H9 (cell line): ENCODE measurements at regions not wholly inside any gene's neighbourhood (a gene's known extent, or its start where the extent isn't known, plus 50 kb on each side); places are given as distances from the start of the nearest gene placed in this dataset.

Source experiments
- DNase-seq: peaks from one replicate; pipeline ENCODE4 v3.0.0-alpha.2; 2017
- H2AFZ ChIP-seq: one replicate; pipeline ENCODE4 v1.6.1; 2013; ENCODE audit warnings: mild to moderate bottlenecking, low read length, control low read depth, moderate library complexity
- H2AK5ac ChIP-seq: 2 replicates; pipeline ENCODE4 v1.6.1; 2013; ENCODE audit warnings: low read length, control low read depth, mixed read lengths; ENCODE audit not compliant: insufficient read length
- H2BK120ac ChIP-seq: one replicate; pipeline ENCODE4 v1.6.1; 2013; ENCODE audit warnings: low read depth, mild to moderate bottlenecking, low read length, control low read depth, inconsistent platforms; ENCODE audit not compliant: poor library complexity, severe bottlenecking
- H2BK12ac ChIP-seq: 2 replicates; pipeline ENCODE4 v1.6.1; 2013; ENCODE audit warnings: low read length, control low read depth, mixed read lengths, low read depth; ENCODE audit not compliant: insufficient read length
- H2BK15ac ChIP-seq: 2 replicates; pipeline ENCODE4 v1.6.1; 2013; ENCODE audit warnings: low read depth, low read length, control low read depth
- H2BK20ac ChIP-seq: one replicate; pipeline ENCODE4 v1.6.1; 2013; ENCODE audit warnings: low read depth, mild to moderate bottlenecking, low read length, control low read depth, inconsistent platforms; ENCODE audit not compliant: poor library complexity, severe bottlenecking
- H2BK5ac ChIP-seq: 2 replicates; pipeline ENCODE4 v1.6.1; 2013; ENCODE audit warnings: low read length, control low read depth, mixed read lengths; ENCODE audit not compliant: insufficient read length
- H3K14ac ChIP-seq: 2 replicates; pipeline ENCODE4 v1.6.1; 2013; ENCODE audit warnings: low read length, control low read depth; ENCODE audit not compliant: insufficient read depth
- H3K18ac ChIP-seq: 2 replicates; pipeline ENCODE4 v1.6.1; 2013; ENCODE audit warnings: low read depth, mild to moderate bottlenecking, mixed read lengths, low read length, control low read depth; ENCODE audit not compliant: insufficient read length
- H3K23ac ChIP-seq: 2 replicates; pipeline ENCODE4 v1.6.1; 2013; ENCODE audit warnings: low read length, control low read depth, mixed read lengths, low read depth; ENCODE audit not compliant: insufficient read length
- H3K23me2 ChIP-seq: 2 replicates; pipeline ENCODE4 v1.6.1; 2013; ENCODE audit warnings: low read depth, mild to moderate bottlenecking, mixed read lengths, low read length, control low read depth; ENCODE audit not compliant: insufficient read length, poor library complexity, severe bottlenecking
- H3K27ac ChIP-seq: 2 replicates; pipeline ENCODE4 v1.5.1; 2013; ENCODE audit warnings: low read length, control low read depth, mixed read lengths, low read depth; ENCODE audit not compliant: insufficient read length
- H3K27me3 ChIP-seq: 2 replicates; pipeline ENCODE4 v1.6.1; 2013; ENCODE audit warnings: low read length, control low read depth, inconsistent platforms; ENCODE audit not compliant: insufficient read depth
- H3K4ac ChIP-seq: 2 replicates; pipeline ENCODE4 v1.6.1; 2013; ENCODE audit warnings: low read depth, mild to moderate bottlenecking, control low read depth, inconsistent platforms, low read length, moderate library complexity
- H3K4me1 ChIP-seq: 2 replicates; pipeline ENCODE4 v1.6.1; 2013; ENCODE audit warnings: low read length, control low read depth, inconsistent platforms; ENCODE audit not compliant: insufficient read depth
- H3K4me2 ChIP-seq: 2 replicates; pipeline ENCODE4 v1.6.1; 2013; ENCODE audit warnings: low read length, control low read depth, mixed read lengths; ENCODE audit not compliant: insufficient read length, insufficient read depth
- H3K56ac ChIP-seq: 2 replicates; pipeline ENCODE4 v1.6.1; 2013; ENCODE audit warnings: low read depth, mild to moderate bottlenecking, mixed read lengths, low read length, control low read depth; ENCODE audit not compliant: insufficient read length
- H3K79me1 ChIP-seq: 2 replicates; pipeline ENCODE4 v1.6.1; 2013; ENCODE audit warnings: low read depth, mild to moderate bottlenecking, moderate library complexity, low read length, control low read depth, inconsistent platforms; ENCODE audit not compliant: insufficient read depth, poor library complexity, severe bottlenecking
- H3K79me2 ChIP-seq: 2 replicates; pipeline ENCODE4 v1.6.1; 2013; ENCODE audit warnings: low read length, control low read depth, inconsistent platforms; ENCODE audit not compliant: insufficient read depth
- H3K9ac ChIP-seq: 2 replicates; pipeline ENCODE4 v1.6.1; 2013; ENCODE audit warnings: low read length, control low read depth, mixed read lengths; ENCODE audit not compliant: insufficient read length; ENCODE audit errors: extremely low read depth
- H3K9me3 ChIP-seq: one replicate; pipeline ENCODE4 v1.6.1; 2013; ENCODE audit warnings: low read depth, low read length, inconsistent platforms; ENCODE audit not compliant: control insufficient read depth
- H3T11ph ChIP-seq: one replicate; pipeline ENCODE4 v1.6.1; 2013; ENCODE audit warnings: mild to moderate bottlenecking, low read length, control low read depth, inconsistent platforms
- H4K20me1 ChIP-seq: one replicate; pipeline ENCODE4 v1.6.1; 2013; ENCODE audit not compliant: control insufficient read depth, insufficient read length, insufficient read depth
- H4K5ac ChIP-seq: 2 replicates; pipeline ENCODE4 v1.6.1; 2013; ENCODE audit warnings: low read depth, mild to moderate bottlenecking, mixed read lengths, low read length, control low read depth; ENCODE audit not compliant: insufficient read length
- H4K8ac ChIP-seq: replicated peaks from 2 replicates; pipeline ENCODE4 v1.6.1; 2013; ENCODE audit warnings: low read length, control low read depth, mixed read lengths, low read depth; ENCODE audit not compliant: insufficient read length
- H4K91ac ChIP-seq: 2 replicates; pipeline ENCODE4 v1.6.1; 2013; ENCODE audit warnings: low read depth, mild to moderate bottlenecking, moderate library complexity, mixed read lengths, low read length, control low read depth; ENCODE audit not compliant: insufficient read length
- H3K27ac Mint-ChIP-seq, 3 experiments: 2 replicates in 2 of 3; 3 replicates in 1 of 3; pipeline ENCODE4 v1.8.0; 2020 to 2021; ENCODE audit warnings: mixed read lengths in 3 of 3, mild to moderate bottlenecking in 1 of 3, moderate library complexity in 1 of 3
- H3K27me3 Mint-ChIP-seq: 2 replicates; pipeline ENCODE4 v1.8.0; 2021; ENCODE audit warnings: low read depth, mild to moderate bottlenecking, moderate library complexity, mixed read lengths
- H3K36me3 Mint-ChIP-seq, 3 experiments: 2 replicates in 2 of 3; 3 replicates in 1 of 3; pipeline ENCODE4 v1.8.0; 2020 to 2021; ENCODE audit warnings: low read depth in 3 of 3, mixed read lengths in 3 of 3; ENCODE audit not compliant: insufficient read depth in 1 of 3
- H3K4me1 Mint-ChIP-seq, 2 experiments: 2 replicates each; pipeline ENCODE4 v1.8.0; 2020; ENCODE audit warnings: mixed read lengths in 2 of 2
- H3K4me3 Mint-ChIP-seq, 2 experiments: 2 replicates in 1 of 2; 3 replicates in 1 of 2; pipeline ENCODE4 v1.8.0; 2020 to 2021; ENCODE audit warnings: mild to moderate bottlenecking in 2 of 2, mixed read lengths in 2 of 2, moderate library complexity in 1 of 2
- H3K9me3 Mint-ChIP-seq, 2 experiments: 2 replicates in 1 of 2; 3 replicates in 1 of 2; pipeline ENCODE4 v1.8.0; 2020; ENCODE audit warnings: mild to moderate bottlenecking in 2 of 2, mixed read lengths in 2 of 2, moderate library complexity in 1 of 2
- CTCF ChIP-seq: fragments of 200-600 bp; sonication (generic); conservative IDR thresholded peaks from 3 replicates; pipeline ENCODE4 v1.8.0; 2021; ENCODE audit warnings: antibody characterized with exemption, mild to moderate bottlenecking
- WGBS: extraction: QIAGEN DNeasy Blood & Tissue Kit; methylation state at CpG from one replicate; pipeline ENCODE4 v1.1.7; 2013; ENCODE audit warnings: missing lambda C conversion rate, low lambda C conversion rate, mixed read lengths; ENCODE audit not compliant: insufficient read length; ENCODE audit errors: extremely low coverage; 5-methylcytosine and 5-hydroxymethylcytosine counted together

- Mint-ChIP-seq H3K4me3 (no peak overlapping the region), H3K36me3 (no peaks in the 10 kb centered on the region), H3K27ac (no peak overlapping the region), H3K9me3 (no peaks in the 10 kb centered on the region), H3K27me3 (no peaks in the 10 kb centered on the region), H3K4me1 (no peaks in the 10 kb centered on the region)
- Histone ChIP-seq H3K9me3 (no peaks in the 10 kb centered on the region), H4K5ac (no peak overlapping the region), H3K9ac (no peak overlapping the region), H2BK15ac (no peak overlapping the region), H3K27ac (no peak overlapping the region), H3K23ac (no peak overlapping the region), H3K18ac (no peak overlapping the region), H3K4ac (no peak overlapping the region), H3K4me1 (no peaks in the 10 kb centered on the region), H4K20me1 (no peaks in the 10 kb centered on the region), H2BK12ac (no peak overlapping the region), H3K79me1 (no peaks in the 10 kb centered on the region), H2AK5ac (no peak overlapping the region), H2BK120ac (no peak overlapping the region), H3K79me2 (peaks cover 2% of the 10 kb centered on the region; the same call in 1 of the 2 replicates), H3K4me2 (no peak overlapping the region), H3K27me3 (no peaks in the 10 kb centered on the region), H2AFZ (no peak overlapping the region), H4K91ac (no peak overlapping the region), H3K23me2 (no peaks in the 10 kb centered on the region), H3K14ac (no peak overlapping the region), H2BK5ac (no peak overlapping the region), H3T11ph (no peak overlapping the region), H4K8ac (no peak overlapping the region), H2BK20ac (no peak overlapping the region), H3K56ac (no peak overlapping the region)
- DNase-seq = no peak
- no peak for TF ChIP-seq CTCF
- no CpG with 5 or more reads among the region's 2 CpGs for WGBS
These were observed 82.3 kb upstream of the MXRA5 start for GRCh38 chrX:3428792-3429191.
